ENCODE measurements at regions not wholly inside any gene's neighbourhood (a gene's known extent, or its start where the extent isn't known, plus 50 kb on each side); places are given as distances from the start of the nearest gene placed in this dataset.
"Not testable (repeated sequence)": the region's sequence is repeated elsewhere in the genome, so short reads cannot be mapped to it uniquely, and the experiment has no call there.

DNA sequence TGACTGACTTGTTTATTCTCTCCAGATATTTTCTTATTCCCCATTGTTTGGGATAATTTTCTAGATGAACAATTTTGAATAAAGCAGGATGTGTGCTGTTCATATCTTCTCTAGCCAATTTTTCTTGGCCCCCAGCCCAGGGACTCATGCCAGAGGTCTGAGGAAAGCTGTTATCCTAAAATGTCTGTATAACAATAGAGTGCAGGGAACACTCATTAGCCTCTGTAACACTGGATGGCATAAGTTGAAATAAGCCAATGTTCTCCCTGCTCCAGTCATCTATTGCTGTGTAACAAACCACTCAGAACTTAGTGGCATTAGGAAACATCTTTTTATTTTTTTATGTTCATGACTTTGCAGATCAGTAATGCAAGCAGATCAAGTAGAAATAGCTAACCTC, 121.7 kb upstream of the TRIM24 start:
- H3K36me3 Mint-ChIP-seq (ENCODE audit: low read depth) = peaks cover 11% of the 10 kb centered on the region
- TF ChIP-seq, protein P1, sequence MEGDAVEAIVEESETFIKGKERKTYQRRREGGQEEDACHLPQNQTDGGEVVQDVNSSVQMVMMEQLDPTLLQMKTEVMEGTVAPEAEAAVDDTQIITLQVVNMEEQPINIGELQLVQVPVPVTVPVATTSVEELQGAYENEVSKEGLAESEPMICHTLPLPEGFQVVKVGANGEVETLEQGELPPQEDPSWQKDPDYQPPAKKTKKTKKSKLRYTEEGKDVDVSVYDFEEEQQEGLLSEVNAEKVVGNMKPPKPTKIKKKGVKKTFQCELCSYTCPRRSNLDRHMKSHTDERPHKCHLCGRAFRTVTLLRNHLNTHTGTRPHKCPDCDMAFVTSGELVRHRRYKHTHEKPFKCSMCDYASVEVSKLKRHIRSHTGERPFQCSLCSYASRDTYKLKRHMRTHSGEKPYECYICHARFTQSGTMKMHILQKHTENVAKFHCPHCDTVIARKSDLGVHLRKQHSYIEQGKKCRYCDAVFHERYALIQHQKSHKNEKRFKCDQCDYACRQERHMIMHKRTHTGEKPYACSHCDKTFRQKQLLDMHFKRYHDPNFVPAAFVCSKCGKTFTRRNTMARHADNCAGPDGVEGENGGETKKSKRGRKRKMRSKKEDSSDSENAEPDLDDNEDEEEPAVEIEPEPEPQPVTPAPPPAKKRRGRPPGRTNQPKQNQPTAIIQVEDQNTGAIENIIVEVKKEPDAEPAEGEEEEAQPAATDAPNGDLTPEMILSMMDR (IDR thresholded peaks at IDR 0.05) = no peak
- H3K9me3 Mint-ChIP-seq = peaks cover 77% of the 10 kb centered on the region
- no peak overlapping the region for H3K4me3 Mint-ChIP-seq
- no peak overlapping the region for H3K27ac Mint-ChIP-seq
- H3K4me1 Mint-ChIP-seq = no peaks in the 10 kb centered on the region
- H3K27me3 Mint-ChIP-seq (ENCODE audit: low read depth, poor library complexity) = no peaks in the 10 kb centered on the region
- DNase-seq = no peak

DNA sequence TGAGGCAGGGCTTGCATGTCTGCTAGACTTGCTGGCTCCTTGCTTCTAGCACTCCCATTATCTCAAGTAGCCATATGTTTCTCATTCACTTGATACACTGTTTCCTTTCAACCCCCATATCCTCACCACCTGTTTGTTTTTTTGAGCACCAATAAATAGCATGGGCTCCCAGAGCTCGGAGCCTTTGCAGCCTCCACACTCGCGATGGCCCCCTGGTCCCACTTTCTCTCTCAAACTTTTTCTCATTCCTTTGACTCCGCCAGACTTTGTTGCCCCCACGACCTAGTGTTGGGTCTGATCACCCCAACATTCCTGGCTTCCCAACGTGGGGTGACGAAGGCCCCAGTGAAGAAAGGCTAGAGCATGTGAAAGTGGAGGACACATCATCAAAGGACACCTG, 120.8 kb upstream of the TRIM24 start:
- H3K9me3 Mint-ChIP-seq = peaks cover 86% of the 10 kb centered on the region
- not testable (repeated sequence) for H3K4me3 Mint-ChIP-seq; DNase-seq; H3K4me1 Mint-ChIP-seq; H3K27me3 Mint-ChIP-seq (ENCODE audit: low read depth, poor library complexity); H3K27ac Mint-ChIP-seq
- H3K36me3 Mint-ChIP-seq (ENCODE audit: low read depth) = peaks cover 12% of the 10 kb centered on the region

DNA sequence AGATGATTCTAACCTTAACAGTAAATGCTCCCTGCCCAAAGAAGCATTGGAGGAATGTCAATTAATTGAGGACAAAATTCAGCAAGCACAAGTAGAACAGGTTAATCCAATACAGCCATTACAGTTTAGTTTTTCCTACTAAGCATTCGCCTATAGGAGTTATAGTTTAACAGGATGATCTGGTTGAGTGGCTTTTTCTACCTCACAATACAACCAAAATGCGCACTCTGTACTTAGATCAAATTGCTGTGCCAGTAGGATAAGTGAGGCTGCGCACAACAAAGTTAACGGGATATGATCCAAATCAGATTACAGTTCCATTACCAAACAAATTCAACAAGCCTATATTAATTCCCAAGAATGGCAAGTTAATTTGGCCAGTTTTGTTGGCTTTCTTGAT, 117.1 kb upstream of the TRIM24 start:
- no peak for DNase-seq
- Mint-ChIP-seq H3K4me3 (no peak overlapping the region), H3K27me3 (ENCODE audit: low read depth, poor library complexity) (peaks cover 3% of the 10 kb centered on the region), H3K36me3 (ENCODE audit: low read depth) (peaks cover 16% of the 10 kb centered on the region), H3K4me1 (no peaks in the 10 kb centered on the region), H3K9me3 (peaks cover 97% of the 10 kb centered on the region), H3K27ac (no peak overlapping the region)
- TF ChIP-seq, protein P1 (IDR thresholded peaks at IDR 0.05) = no peak

DNA sequence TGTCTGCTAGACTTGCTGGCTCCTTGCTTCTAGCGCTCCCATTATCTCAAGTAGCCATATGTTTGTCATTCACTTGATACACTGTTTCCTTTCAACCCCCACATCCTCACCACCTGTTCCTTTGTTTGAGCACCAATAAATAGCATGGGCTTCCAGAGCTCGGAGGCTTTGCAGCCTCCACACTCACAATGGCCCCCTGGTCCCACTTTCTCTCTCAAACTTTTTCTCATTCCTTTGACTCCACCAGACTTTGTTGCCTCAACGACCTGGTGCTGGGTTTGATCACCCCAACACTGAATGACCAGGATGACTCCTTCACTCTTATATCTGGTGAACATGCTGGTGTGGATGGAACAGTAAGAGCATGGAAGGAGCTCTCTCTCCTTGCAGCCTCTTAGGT, 114.5 kb upstream of the TRIM24 start:
- H3K4me1 Mint-ChIP-seq = no peaks in the 10 kb centered on the region
- TF ChIP-seq, protein P1 (IDR thresholded peaks at IDR 0.05) = no peak
- H3K36me3 Mint-ChIP-seq (ENCODE audit: low read depth) = peaks cover 7% of the 10 kb centered on the region
- peaks cover 3% of the 10 kb centered on the region for H3K27me3 Mint-ChIP-seq (ENCODE audit: low read depth, poor library complexity)
- no peak overlapping the region for H3K27ac Mint-ChIP-seq
- H3K9me3 Mint-ChIP-seq = peaks cover 89% of the 10 kb centered on the region
- DNase-seq = no peak
- peak overlapping the region; percentile 26 for H3K4me3 Mint-ChIP-seq

DNA sequence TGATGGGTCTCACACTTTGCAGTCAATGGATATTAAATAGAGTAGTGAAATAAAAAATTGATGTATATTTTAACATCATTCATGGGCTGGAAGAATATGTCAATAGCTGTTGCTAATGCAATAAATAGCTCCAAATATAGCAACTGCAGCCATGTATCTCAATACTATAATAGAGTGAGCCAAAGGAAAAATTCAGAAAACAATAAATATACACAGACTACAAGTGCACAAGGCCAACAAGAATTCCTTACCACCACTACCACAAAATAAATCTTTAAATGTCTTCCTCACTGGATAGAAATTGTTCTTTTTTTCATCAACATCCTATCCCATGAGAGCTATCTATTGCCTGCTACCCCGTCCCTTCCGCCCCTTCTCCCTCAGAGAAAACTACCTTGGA, 113.1 kb upstream of the TRIM24 start:
- TF ChIP-seq, protein P1 (IDR thresholded peaks at IDR 0.05) = no peak
- H3K36me3 Mint-ChIP-seq (ENCODE audit: low read depth) = peaks cover 11% of the 10 kb centered on the region
- no peak for DNase-seq
- H3K4me3 Mint-ChIP-seq = no peak overlapping the region
- H3K4me1 Mint-ChIP-seq = no peaks in the 10 kb centered on the region
- peaks cover 81% of the 10 kb centered on the region for H3K9me3 Mint-ChIP-seq
- peaks cover 3% of the 10 kb centered on the region for H3K27me3 Mint-ChIP-seq (ENCODE audit: low read depth, poor library complexity)
- no peak overlapping the region for H3K27ac Mint-ChIP-seq

DNA sequence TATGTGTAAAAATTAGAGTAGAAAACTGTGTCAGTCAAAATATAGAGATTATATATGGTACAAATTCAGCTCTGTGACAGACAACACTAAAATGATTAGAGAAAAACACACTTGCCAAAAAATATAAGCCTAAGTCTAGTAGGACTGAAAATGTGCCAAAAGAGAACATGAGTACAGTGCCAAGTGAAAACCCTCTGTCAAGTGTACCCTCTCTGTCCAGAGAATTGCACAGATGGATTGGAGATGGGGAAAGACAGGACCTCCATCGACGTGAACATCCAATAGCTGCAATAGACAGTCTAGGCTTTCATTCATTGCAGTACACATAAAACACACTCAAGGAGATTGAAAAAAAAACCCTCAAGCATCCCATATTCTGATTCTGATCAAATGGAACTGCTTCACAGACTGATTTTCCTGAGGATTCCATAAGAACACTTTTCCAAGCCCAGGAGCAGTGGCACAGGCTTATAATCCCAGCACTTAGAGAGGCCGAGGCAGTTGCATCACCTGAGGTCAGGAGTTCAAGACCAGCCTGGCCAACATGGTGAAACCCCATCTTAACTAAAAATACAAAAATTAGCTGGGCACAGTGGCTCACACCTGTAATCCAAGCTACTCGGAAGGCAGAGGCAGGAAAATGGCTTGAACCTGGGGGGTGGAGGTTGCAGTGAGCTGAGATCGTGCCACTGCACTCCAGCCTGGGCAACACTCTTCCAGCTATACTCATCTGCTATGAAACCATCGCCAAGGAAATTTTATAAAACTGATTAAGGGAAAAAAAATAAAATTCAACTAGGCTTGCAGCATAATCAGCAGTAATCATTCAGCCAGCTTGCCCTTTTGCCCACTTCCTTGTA, 110.0 kb upstream of the TRIM24 start:
- Mint-ChIP-seq H3K9me3 (peaks cover 53% of the 10 kb centered on the region), H3K4me1 (no peaks in the 10 kb centered on the region), H3K4me3 (no peak overlapping the region), H3K27me3 (ENCODE audit: low read depth, poor library complexity) (peaks cover 3% of the 10 kb centered on the region), H3K36me3 (ENCODE audit: low read depth) (peaks cover 6% of the 10 kb centered on the region), H3K27ac (no peak overlapping the region)
- DNase-seq = no peak
- TF ChIP-seq, protein P1 (IDR thresholded peaks at IDR 0.05) = no peak

Measured in nephron progenitor cell (in vitro differentiated cells).